HepG2 (cell line): ENCODE measurements at regions not wholly inside any gene's neighbourhood (a gene's known extent, or its start where the extent isn't known, plus 50 kb on each side); places are given as distances from the start of the nearest gene placed in this dataset.

Source experiments
- ATAC-seq: fragments of 200-7000 bp; cut with Tn5 transposase; 3 replicates; pipeline ENCODE4 v1.9.1; 2020; ENCODE audit warnings: mild to moderate bottlenecking, moderate library complexity
- BruUV-seq: library from RNA; stranded (reverse); fragments of 400-500 nt; replicated peaks from 2 replicates; lab custom pipeline; 2021; lab: Mats Ljungman, UMichigan
- CTCF ChIA-PET: fragments of 300-600 bp; formaldehyde crosslinking; extraction: SDS; loops from one replicate; lab custom pipeline; 2021; ENCODE audit warnings: low total read pairs, inconsistent platforms, low intra/inter-chr PET ratio; lab: Yijun Ruan, JAX
- POLR2A ChIA-PET: fragments of 350-600 bp; sonication (Branson Sonifier 250); formaldehyde crosslinking; loops from one replicate; lab custom pipeline; 2020; ENCODE audit warnings: antibody characterized with exemption, inconsistent platforms; lab: Yijun Ruan, JAX
- DNase-seq: peaks from one replicate; pipeline ENCODE4 v3.0.0-alpha.2; 2015; ENCODE audit warnings: low spot score
- FAIRE-seq: peaks from 3 replicates; lab custom pipeline; 2011; peaks lifted over from hg19 to GRCh38; lab: Jason Lieb, UNC
- H2AFZ ChIP-seq: one replicate; pipeline ENCODE4 v1.6.1; 2011; ENCODE audit warnings: low read length, inconsistent platforms
- H3K27ac ChIP-seq: fragments of 300-600 bp; 3 replicates; pipeline ENCODE4 v1.8.0; 2011; ENCODE audit warnings: mixed run types, mild to moderate bottlenecking, mixed read lengths, low read length, inconsistent platforms; ENCODE audit not compliant: insufficient read depth; ENCODE audit errors: extremely low read length
- H3K27me3 ChIP-seq, 2 experiments: fragments of 200-600 bp in 1 of 2; 2 replicates in 1 of 2; 3 replicates in 1 of 2; pipeline versions ENCODE4 v1.6.0 to v1.8.0; 2011; ENCODE audit warnings: low read length in 2 of 2, mild to moderate bottlenecking in 2 of 2, moderate library complexity in 2 of 2, inconsistent platforms in 1 of 2; ENCODE audit not compliant: insufficient read depth in 2 of 2, control insufficient read depth in 1 of 2
- H3K36me3 ChIP-seq, 2 experiments: fragments of 200-600 bp in 1 of 2; replicated peaks in 1 of 2; 2 replicates in 1 of 2; 3 replicates in 1 of 2; pipeline versions ENCODE4 v1.5.1 to v1.8.0; 2011; ENCODE audit warnings: low read length in 2 of 2, inconsistent platforms in 1 of 2; ENCODE audit not compliant: insufficient read depth in 2 of 2, control insufficient read depth in 1 of 2
- H3K4me1 ChIP-seq: 2 replicates; pipeline ENCODE4 v1.5.1; 2012; ENCODE audit warnings: low read length, inconsistent platforms; ENCODE audit not compliant: insufficient read depth
- H3K4me2 ChIP-seq: 2 replicates; pipeline ENCODE4 v1.6.0; 2011; ENCODE audit warnings: low read depth, low read length, inconsistent platforms
- H3K4me3 ChIP-seq, 3 experiments: fragments of 200-600 bp in 1 of 3; sonication (generic), shearing (Covaris generic) in 1 of 3; replicated peaks in 1 of 3; 2 replicates each; pipeline ENCODE4 v1.5.1; 2011 to 2016; ENCODE audit warnings: low read length in 3 of 3, inconsistent platforms in 2 of 3, low read depth in 2 of 3, mild to moderate bottlenecking in 2 of 3, control low read depth in 1 of 3, mixed read lengths in 1 of 3; ENCODE audit not compliant: insufficient read depth in 1 of 3
- H3K79me2 ChIP-seq: one replicate; pipeline ENCODE4 v1.6.1; 2011; ENCODE audit warnings: low read length, inconsistent platforms; ENCODE audit not compliant: insufficient read depth
- H3K9ac ChIP-seq: 2 replicates; pipeline ENCODE4 v1.6.0; 2011; ENCODE audit warnings: mild to moderate bottlenecking, low read depth, low read length, inconsistent platforms; ENCODE audit not compliant: insufficient read depth
- H3K9me3 ChIP-seq: 2 replicates; pipeline ENCODE4 v1.5.1; 2012; ENCODE audit warnings: mild to moderate bottlenecking, low read length
- H4K20me1 ChIP-seq: 2 replicates; pipeline ENCODE4 v1.6.0; 2011; ENCODE audit warnings: inconsistent platforms, mild to moderate bottlenecking, low read length, moderate library complexity; ENCODE audit not compliant: insufficient read depth
- CEBPB ChIP-seq: IDR thresholded peaks from 2 replicates; pipeline ENCODE4 v1.6.1; 2011; ENCODE audit warnings: low read depth, low read length, improper control_type of control experiment, borderline replicate concordance
- ZNF639 ChIP-seq: conservative IDR thresholded peaks from 2 replicates; pipeline ENCODE4 v1.6.1; 2018; ENCODE audit warnings: missing genetic modification reagents
- WGBS: methylation state at CpG from one replicate; pipeline ENCODE4 v1.1.6; 2017; ENCODE audit warnings: low lambda C conversion rate; 5-methylcytosine and 5-hydroxymethylcytosine counted together
- in situ Hi-C: cut with HindIII; loops from 2 replicates; pipeline ENCODE4 v1.10.0; 2017; ENCODE audit warnings: low pct_unique_long_range_greater_than_20kb; ENCODE audit not compliant: extremely low pct_ligation_motif_present
- intact Hi-C: fragments of 100-400 bp; cut with micrococcal nuclease; formaldehyde crosslinking; loops from one replicate; pipeline ENCODE4 v1.10.0; 2022; ENCODE audit not compliant: unreplicated experiment
- TF ChIP-seq, protein P1 (sequence below): sonication (generic); formaldehyde crosslinking; IDR thresholded peaks from 2 replicates; pipeline ENCODE4 v1.5.1; 2020; ENCODE audit warnings: missing genetic modification reagents, mild to moderate bottlenecking, borderline replicate concordance

DNA sequence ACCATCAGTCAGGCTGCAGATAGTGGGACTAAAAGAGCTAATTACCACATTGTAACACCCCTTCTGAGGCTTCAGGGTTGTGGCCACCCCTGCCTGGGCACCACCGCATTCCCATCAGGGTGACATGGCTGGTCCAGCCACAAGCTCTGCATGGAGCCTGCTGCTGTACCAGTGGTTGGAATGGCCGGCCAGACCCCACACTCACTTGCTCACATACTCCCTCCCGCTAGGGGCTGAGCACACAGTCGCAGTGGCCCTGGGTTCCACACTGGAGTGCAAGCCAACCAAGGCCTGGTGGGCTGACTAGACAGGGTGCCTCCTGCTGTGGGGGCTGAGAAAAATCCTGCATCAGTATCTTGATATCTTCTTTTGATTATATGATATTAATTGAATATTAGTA, 182.8 kb upstream of the STK17B start (continued):
- no peak for TF ChIP-seq ZNF639 (CRISPR knock-in tag)

DNA sequence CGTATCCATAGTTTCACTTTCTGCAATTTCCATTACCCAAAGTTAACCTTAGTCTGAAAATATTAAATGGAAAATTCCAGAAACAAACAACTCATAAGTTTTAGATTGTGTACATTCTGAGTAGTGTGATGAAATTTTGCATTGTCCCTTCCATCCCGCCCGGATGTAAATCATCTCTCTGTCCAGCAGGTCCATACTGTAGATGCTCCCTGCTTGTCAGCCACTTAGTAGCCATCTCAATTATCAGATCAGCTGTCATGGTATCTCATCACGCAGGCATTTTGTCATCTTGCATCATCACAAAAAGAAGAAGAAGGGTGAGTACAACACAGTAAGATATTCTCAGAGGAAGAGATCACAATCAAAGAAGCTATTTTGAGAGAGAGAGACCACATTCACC, 185.0 kb upstream of the STK17B start:
- H3K4me1 ChIP-seq = no peaks in the 10 kb centered on the region
- no peaks in the 10 kb centered on the region for H4K20me1 ChIP-seq
- ChIA-PET POLR2A (no interaction called here), CTCF (no interaction called here)
- WGBS = 6% methylated on average over 4 of the region's 4 CpGs
- H3K27ac ChIP-seq = no peak overlapping the region
- intact Hi-C loops = no loop called here
- no peak for DNase-seq
- no peak for FAIRE-seq
- no peaks in the 10 kb centered on the region for H3K79me2 ChIP-seq
- no peak overlapping the region for H3K4me3 ChIP-seq
- H3K9ac ChIP-seq = no peak overlapping the region
- no TSS peak for BruUV-seq
- no peaks in the 10 kb centered on the region for H3K9me3 ChIP-seq
- no peak overlapping the region for H2AFZ ChIP-seq
- no peak for ATAC-seq
- H3K27me3 ChIP-seq = no peaks in the 10 kb centered on the region
- no peak overlapping the region for H3K4me2 ChIP-seq
- no peaks in the 10 kb centered on the region for H3K36me3 ChIP-seq
- in situ Hi-C loops = no loop called here
- TF ChIP-seq CEBPB = 0 out of 2 replicates have a peak, but pooled peaks have one; percentile 16
- TF ChIP-seq, protein P1, sequence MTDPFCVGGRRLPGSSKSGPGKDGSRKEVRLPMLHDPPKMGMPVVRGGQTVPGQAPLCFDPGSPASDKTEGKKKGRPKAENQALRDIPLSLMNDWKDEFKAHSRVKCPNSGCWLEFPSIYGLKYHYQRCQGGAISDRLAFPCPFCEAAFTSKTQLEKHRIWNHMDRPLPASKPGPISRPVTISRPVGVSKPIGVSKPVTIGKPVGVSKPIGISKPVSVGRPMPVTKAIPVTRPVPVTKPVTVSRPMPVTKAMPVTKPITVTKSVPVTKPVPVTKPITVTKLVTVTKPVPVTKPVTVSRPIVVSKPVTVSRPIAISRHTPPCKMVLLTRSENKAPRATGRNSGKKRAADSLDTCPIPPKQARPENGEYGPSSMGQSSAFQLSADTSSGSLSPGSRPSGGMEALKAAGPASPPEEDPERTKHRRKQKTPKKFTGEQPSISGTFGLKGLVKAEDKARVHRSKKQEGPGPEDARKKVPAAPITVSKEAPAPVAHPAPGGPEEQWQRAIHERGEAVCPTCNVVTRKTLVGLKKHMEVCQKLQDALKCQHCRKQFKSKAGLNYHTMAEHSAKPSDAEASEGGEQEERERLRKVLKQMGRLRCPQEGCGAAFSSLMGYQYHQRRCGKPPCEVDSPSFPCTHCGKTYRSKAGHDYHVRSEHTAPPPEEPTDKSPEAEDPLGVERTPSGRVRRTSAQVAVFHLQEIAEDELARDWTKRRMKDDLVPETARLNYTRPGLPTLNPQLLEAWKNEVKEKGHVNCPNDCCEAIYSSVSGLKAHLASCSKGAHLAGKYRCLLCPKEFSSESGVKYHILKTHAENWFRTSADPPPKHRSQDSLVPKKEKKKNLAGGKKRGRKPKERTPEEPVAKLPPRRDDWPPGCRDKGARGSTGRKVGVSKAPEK (CRISPR knock-in tag) = no peak
- TF ChIP-seq, all 625 proteins: peak for 1
